ENCODE measurements at regions not wholly inside any gene's neighbourhood (a gene's known extent, or its start where the extent isn't known, plus 50 kb on each side); places are given as distances from the start of the nearest gene placed in this dataset.

GRCh38 chr6:153984811-153985210 lies 54.2 kb upstream of the OPRM1 start:
- TF ChIP-seq CTCF (IDR thresholded peaks at IDR 0.05) (no peak), EZH2 (IDR thresholded peaks at IDR 0.05) (no peak)

Data from neural progenitor cell (in vitro differentiated cells).